Mucosa of stomach (tissue), 1 donor: ENCODE measurements at regions not wholly inside any gene's neighbourhood (a gene's known extent, or its start where the extent isn't known, plus 50 kb on each side); places are given as distances from the start of the nearest gene placed in this dataset.

Experiments used
- H3K27me3 ChIP-seq: one replicate; pipeline ENCODE4 v1.7.0; 2013; ENCODE audit warnings: mild to moderate bottlenecking, low read length; ENCODE audit not compliant: control insufficient read depth, insufficient read depth
- H3K36me3 ChIP-seq: one replicate; pipeline ENCODE4 v1.7.0; 2013; ENCODE audit warnings: low read length; ENCODE audit not compliant: control insufficient read depth, insufficient read depth
- H3K4me1 ChIP-seq: one replicate; pipeline ENCODE4 v1.7.0; 2013; ENCODE audit warnings: mild to moderate bottlenecking, low read length; ENCODE audit not compliant: control insufficient read depth, insufficient read depth
- H3K4me3 ChIP-seq: one replicate; pipeline ENCODE4 v1.7.0; 2013; ENCODE audit warnings: low read length
- H3K9ac ChIP-seq: one replicate; pipeline ENCODE4 v1.7.0; 2013; ENCODE audit warnings: mild to moderate bottlenecking, low read length, moderate library complexity
- H3K9me3 ChIP-seq: one replicate; pipeline ENCODE4 v1.7.0; 2013; ENCODE audit warnings: mild to moderate bottlenecking, low read length, moderate library complexity; ENCODE audit not compliant: control insufficient read depth
- donor health status: Pancreatic carcinoma.

DNA sequence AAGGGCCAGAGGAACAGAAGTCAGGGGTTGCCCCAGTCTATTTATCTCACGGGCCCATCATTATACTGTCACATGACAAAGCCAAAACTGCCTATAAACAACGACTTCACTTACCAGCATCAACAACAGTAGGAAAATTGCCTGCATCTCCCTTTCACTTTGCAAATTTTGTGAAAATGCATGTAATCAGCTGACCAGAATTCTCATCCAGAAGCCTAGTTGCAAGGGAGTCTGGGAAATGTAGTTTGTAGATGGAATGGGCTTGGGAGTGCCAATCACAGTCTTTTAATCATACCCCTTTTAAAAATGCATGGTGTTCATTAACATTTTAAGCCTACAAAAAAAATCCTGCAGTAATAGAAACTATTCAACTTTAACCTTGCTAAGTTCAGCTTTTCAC, 369.3 kb upstream of the TMPO start:
- Histone ChIP-seq H3K27me3 (no peaks in the 10 kb centered on the region), H3K9ac (no peak overlapping the region), H3K36me3 (no peaks in the 10 kb centered on the region)

DNA sequence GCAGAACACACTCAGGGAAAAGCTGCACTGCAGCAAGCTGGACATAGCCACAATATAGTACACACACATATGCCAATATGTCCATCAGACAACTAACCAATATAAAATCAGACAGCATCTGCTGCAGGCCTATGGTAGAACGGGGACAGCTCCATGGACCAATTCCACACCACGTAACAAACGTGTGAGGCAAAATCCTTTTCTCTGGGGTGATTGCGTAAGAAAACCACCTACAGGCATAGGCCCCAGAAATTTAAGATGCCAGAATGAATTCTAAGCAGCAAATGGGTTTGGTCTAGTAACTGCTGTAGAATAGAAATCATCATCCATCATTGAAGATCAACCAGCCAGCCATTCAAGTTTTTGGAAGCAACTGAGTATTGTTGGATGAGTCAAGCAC, 368.9 kb upstream of the TMPO start:
- no peaks in the 10 kb centered on the region for H3K9me3 ChIP-seq
- H3K4me3 ChIP-seq: no peak overlapping the region
- no peak overlapping the region for H3K9ac ChIP-seq
- H3K27me3 ChIP-seq: no peaks in the 10 kb centered on the region
- H3K4me1 ChIP-seq: no peaks in the 10 kb centered on the region
- H3K36me3 ChIP-seq: no peaks in the 10 kb centered on the region

More for the DNA sequence above, 369.3 kb upstream of the TMPO start:
- no peaks in the 10 kb centered on the region for H3K9me3 ChIP-seq
- no peaks in the 10 kb centered on the region for H3K4me1 ChIP-seq
- H3K4me3 ChIP-seq: no peak overlapping the region

- Histone ChIP-seq H3K36me3 (no peaks in the 10 kb centered on the region), H3K4me3 (no peak overlapping the region), H3K9ac (no peak overlapping the region), H3K9me3 (no peaks in the 10 kb centered on the region), H3K4me1 (no peaks in the 10 kb centered on the region), H3K27me3 (no peaks in the 10 kb centered on the region)
Measured at GRCh38 chr12:98149270-98149669, 366.1 kb upstream of the TMPO start.

GRCh38 chr12:98149691-98150210, 365.6 kb upstream of the TMPO start:
- no peaks in the 10 kb centered on the region for H3K27me3 ChIP-seq
- no peaks in the 10 kb centered on the region for H3K36me3 ChIP-seq
- H3K9me3 ChIP-seq: no peaks in the 10 kb centered on the region
- H3K4me1 ChIP-seq: no peaks in the 10 kb centered on the region
- H3K9ac ChIP-seq: no peak overlapping the region
- H3K4me3 ChIP-seq: no peak overlapping the region

GRCh38 chr12:98151105-98151590, 364.2 kb upstream of the TMPO start:
- no peaks in the 10 kb centered on the region for H3K4me1 ChIP-seq
- no peaks in the 10 kb centered on the region for H3K36me3 ChIP-seq
- no peak overlapping the region for H3K9ac ChIP-seq
- no peak overlapping the region for H3K4me3 ChIP-seq
- no peaks in the 10 kb centered on the region for H3K27me3 ChIP-seq
- H3K9me3 ChIP-seq: no peaks in the 10 kb centered on the region

- Histone ChIP-seq H3K4me1 (no peaks in the 10 kb centered on the region), H3K27me3 (no peaks in the 10 kb centered on the region), H3K36me3 (no peaks in the 10 kb centered on the region), H3K9me3 (no peaks in the 10 kb centered on the region), H3K9ac (no peak overlapping the region), H3K4me3 (no peak overlapping the region)
Measured at GRCh38 chr12:98151984-98152383, 363.4 kb upstream of the TMPO start.

GRCh38 chr12:98154850-98155249, 360.5 kb upstream of the TMPO start:
- H3K9ac ChIP-seq: no peak overlapping the region
- no peaks in the 10 kb centered on the region for H3K9me3 ChIP-seq
- no peaks in the 10 kb centered on the region for H3K27me3 ChIP-seq
- H3K4me1 ChIP-seq: no peaks in the 10 kb centered on the region
- no peak overlapping the region for H3K4me3 ChIP-seq
- no peaks in the 10 kb centered on the region for H3K36me3 ChIP-seq

DNA sequence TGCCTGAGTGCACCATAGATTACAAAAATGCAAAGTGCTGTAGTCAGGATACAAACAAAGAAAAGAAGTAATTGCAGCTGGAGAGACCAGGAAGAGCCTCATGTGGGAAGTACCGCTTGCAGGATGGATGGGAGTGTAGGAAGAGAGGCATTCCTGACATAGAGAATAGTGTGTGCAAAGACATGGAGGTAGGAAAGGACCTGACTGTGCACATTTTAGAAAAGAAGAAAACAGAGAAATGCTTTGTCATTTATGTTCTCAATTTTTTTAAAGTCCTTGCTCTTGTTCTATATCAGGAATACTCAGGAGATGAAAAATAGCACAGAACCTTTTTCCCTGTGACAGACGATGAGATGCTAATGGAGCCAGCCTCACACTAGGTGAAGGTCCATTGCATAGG, 358.7 kb upstream of the TMPO start:
- H3K4me1 ChIP-seq: no peaks in the 10 kb centered on the region
- no peaks in the 10 kb centered on the region for H3K27me3 ChIP-seq
- no peaks in the 10 kb centered on the region for H3K36me3 ChIP-seq
- no peak overlapping the region for H3K9ac ChIP-seq
- H3K9me3 ChIP-seq: no peaks in the 10 kb centered on the region
- H3K4me3 ChIP-seq: no peak overlapping the region

- Histone ChIP-seq H3K9me3 (no peaks in the 10 kb centered on the region), H3K27me3 (no peaks in the 10 kb centered on the region), H3K4me3 (no peak overlapping the region), H3K9ac (no peak overlapping the region), H3K36me3 (no peaks in the 10 kb centered on the region), H3K4me1 (no peaks in the 10 kb centered on the region)
Measured at GRCh38 chr12:98162906-98163678, 352.3 kb upstream of the TMPO start.

DNA sequence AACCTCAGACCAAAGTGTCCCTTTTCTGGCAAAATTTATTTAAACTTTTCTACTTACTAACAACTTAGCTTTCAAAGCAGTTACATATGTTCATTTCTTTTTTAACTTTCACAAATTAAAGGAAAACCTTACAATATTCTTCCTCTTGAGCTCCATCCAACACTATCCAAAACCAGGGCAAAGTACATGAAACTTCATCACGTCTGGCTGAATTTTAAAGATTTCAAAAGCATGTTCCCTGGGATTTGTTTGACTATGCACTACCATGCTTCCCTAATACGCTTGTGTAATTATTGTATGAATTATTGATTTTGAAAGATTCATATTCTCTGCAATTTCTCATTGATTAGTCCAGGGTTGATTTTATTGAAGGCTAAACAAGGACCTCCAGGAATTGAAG, 343.1 kb upstream of the TMPO start:
- H3K4me3 ChIP-seq: no peak overlapping the region
- H3K9ac ChIP-seq: no peak overlapping the region
- no peaks in the 10 kb centered on the region for H3K27me3 ChIP-seq
- H3K4me1 ChIP-seq: no peaks in the 10 kb centered on the region
- H3K36me3 ChIP-seq: no peaks in the 10 kb centered on the region
- no peaks in the 10 kb centered on the region for H3K9me3 ChIP-seq

- no peaks in the 10 kb centered on the region for H3K27me3 ChIP-seq
- H3K9ac ChIP-seq: no peak overlapping the region
- no peaks in the 10 kb centered on the region for H3K36me3 ChIP-seq
- H3K4me1 ChIP-seq: no peaks in the 10 kb centered on the region
- no peak overlapping the region for H3K4me3 ChIP-seq
- no peaks in the 10 kb centered on the region for H3K9me3 ChIP-seq
Measured at GRCh38 chr12:98172801-98173200, 342.6 kb upstream of the TMPO start.

DNA sequence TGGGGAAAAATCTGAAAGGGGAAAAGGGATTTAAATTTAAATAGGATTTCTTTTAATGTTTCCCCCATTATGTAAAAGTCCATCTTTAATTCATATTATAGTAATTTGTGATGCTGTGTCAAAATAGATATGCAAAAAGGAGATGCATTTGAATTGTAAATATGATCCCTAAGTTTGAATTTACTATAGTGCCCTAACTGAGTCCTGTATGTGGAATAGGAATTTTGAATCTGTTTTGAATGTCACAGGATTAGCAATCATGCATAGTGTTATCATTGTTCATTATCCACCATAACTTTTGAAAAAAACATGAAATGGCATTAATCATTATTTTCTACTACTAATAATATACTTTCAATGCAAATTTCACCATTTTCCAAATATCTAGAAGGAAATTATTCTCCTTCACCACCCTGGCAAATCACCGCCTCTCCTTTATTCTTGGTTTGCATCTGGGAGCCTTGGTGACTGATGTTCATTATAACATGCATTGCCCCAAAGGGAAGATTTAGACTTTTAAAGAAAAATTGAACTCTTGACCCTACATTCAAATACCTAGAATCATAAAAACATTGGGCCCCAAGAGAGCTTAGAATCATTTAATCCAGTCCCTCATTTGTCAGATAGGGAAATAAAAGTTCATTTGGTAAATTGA, 341.5 kb upstream of the TMPO start:
- H3K36me3 ChIP-seq: no peaks in the 10 kb centered on the region
- no peaks in the 10 kb centered on the region for H3K27me3 ChIP-seq
- H3K9me3 ChIP-seq: no peaks in the 10 kb centered on the region
- H3K9ac ChIP-seq: no peak overlapping the region
- H3K4me3 ChIP-seq: no peak overlapping the region
- no peaks in the 10 kb centered on the region for H3K4me1 ChIP-seq
